NCI-H2081 (cell line): ENCODE measurements at regions not wholly inside any gene's neighbourhood (a gene's known extent, or its start where the extent isn't known, plus 50 kb on each side); places are given as distances from the start of the nearest gene placed in this dataset.
"Not testable (repeated sequence)": the region's sequence is repeated elsewhere in the genome, so short reads cannot be mapped to it uniquely, and the experiment has no call there.

Experiments
- DNase-seq, 2 experiments: peaks; one replicate each; lab custom pipeline; 2025; lab: John Stamatoyannopoulos, UW

GRCh38 chr5:19064094-19064493, 923.9 kb downstream of the CDH18 start:
- DNase-seq = no peak

DNA sequence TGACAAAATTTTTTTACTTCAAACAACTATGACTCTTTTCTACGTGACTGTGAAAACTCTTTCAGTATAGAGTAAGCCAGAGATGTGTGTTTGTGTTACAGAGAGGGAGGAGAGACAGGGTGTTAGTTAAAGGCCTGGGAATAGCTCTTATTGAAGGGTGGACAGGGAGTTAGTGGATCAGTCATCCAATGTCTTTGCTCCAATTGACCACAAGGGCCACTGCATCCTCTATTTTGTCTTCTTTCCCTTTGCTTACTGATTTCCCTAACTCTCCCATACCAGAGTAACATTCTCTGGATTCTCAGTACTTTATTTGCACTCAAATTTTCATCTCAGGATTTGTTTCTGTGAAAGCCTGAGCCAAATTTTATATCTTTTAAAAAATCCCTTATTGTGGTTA, 920.3 kb downstream of the CDH18 start:
- no peak for DNase-seq

DNA sequence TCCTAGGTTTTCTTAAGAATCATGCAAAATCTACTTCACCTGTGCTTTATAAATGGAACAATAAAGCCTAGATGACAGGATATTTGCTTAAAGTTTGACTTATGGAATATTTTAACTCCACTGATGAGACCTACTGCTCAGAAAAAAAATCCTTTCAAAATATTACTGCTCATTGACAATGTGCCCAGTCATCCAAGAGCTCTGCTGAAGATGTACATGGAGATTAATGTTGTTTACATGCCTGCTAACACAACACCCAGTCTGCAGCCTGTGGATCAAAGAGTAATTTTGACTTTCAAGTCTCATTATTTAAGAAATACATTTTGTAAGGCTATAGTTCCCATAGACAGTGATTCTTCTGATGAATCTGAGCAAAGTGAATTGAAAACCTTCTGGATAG, 889.6 kb downstream of the CDH18 start:
- no peak for DNase-seq

DNA sequence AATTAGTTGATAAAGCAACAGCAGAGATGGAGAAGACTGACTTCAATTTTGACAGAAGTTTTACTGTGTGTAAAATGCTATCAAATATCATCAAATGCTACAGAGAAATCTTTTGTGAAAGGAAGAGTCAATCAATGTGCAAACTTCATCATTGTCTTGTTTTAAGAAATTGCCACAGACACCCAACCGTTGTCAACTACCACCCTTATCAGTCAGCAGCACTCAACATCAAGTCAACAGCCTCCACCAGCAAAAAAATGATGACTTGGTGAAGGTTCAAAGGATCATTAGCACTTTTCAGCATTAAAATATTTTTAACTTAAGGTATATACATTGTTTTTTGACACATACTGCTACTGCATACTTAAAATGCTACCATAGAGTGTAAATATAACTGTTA, 888.8 kb downstream of the CDH18 start:
- DNase-seq = no peak

DNA sequence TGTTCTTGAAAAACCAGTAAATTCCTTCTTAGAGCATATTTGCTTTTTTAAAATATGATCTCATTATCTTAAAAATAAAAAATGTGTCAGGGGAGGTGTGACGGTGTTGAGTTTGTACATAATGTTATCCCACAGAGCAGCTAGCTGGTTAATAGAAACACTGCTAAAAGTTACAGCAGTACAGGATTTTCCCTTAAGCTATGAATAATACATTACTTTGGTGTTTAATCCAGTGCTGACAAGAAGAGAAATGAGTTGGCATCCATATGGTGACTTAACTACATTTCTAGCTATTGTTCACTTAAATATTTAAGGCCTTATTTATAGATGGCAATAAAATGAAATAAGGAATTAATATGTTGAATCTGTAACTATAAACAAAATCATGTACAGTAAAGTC, 883.1 kb downstream of the CDH18 start:
- DNase-seq = no peak

- no peak for DNase-seq
Observed at GRCh38 chr5:19122923-19123322, 865.1 kb downstream of the CDH18 start.

DNA sequence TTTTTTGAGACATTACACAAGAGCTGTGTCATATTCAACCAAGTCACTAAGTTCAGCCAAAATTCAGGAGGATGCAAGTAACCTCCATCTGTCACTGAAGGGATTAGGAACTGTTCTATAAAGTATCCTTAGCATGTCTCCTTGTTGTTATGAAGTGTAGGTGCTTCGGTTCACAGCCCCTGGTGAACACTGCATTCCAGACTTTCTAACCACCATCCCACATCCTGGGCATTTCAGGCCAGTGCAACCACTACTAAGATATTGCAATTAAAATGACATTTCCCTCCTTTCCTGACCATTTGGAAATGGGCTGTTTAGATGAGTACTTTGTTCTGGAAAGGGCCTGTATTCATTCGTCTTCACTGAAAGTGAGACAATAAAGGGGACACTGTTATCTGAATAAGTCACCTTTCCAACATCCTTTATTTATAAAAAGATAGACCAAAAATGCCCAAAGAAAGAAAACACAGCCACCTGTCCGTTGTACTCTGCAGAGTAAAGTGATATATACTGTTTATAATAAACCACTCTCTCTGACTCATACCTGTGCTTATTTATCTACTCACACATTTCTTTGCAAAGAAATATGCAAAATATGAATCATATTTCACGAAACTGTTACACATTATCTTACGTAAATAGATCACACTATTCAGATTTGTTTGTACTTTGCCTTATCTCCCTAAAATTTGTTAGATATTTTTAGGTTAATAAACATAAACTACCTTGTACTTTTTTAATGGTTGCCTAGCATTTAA, 861.9 kb downstream of the CDH18 start:
- no peak for DNase-seq

DNA sequence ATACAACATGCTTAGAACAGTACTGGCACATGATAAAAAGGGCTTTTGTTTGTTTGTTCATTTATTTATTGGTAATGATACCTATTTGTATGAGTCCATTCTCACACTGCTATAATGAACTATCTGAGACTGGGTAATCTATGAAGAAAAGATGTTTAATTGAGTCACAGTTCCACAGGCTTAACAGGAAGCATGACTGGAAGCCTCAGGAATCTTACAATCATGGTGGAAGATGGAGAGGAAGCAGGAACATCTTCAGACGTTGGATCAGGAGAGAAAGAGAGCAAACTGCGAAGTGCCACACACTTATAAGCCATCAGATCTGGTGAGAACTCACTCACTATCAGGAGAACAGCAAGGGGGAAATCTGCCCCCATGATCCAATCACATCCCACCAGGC, 847.7 kb downstream of the CDH18 start:
- DNase-seq = no peak

DNA sequence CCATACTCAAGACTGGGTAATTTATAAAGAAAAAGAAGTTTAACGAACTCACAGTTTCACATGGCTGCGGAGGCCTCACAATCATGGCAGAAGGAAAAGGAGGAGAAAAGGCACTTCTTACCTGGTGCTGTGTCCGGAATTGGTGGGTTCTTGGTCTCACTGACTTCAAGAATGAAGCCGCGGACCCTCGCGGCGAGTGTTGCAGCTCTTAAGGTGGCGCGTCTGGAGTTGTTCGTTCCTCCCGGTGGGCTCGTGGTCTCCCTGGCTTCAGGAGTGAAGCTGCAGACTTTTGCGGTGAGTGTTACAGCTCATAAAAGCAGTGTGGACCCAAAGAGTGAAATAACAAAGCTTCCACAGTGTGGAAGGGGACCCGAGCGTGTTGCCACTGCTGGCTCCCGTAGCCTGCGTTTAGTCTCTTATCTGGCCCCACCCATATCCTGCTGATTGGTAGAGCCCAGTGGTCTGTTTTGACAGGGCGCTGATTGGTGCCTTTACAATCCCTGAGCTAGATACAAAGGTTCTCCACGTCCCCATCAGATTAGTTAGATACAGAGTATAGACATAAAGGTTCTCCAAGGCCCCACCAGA, 846.0 kb downstream of the CDH18 start:
- DNase-seq = not testable (repeated sequence)

- not testable (repeated sequence) for DNase-seq
Observed at GRCh38 chr5:19142713-19143414, 845.1 kb downstream of the CDH18 start.

DNA sequence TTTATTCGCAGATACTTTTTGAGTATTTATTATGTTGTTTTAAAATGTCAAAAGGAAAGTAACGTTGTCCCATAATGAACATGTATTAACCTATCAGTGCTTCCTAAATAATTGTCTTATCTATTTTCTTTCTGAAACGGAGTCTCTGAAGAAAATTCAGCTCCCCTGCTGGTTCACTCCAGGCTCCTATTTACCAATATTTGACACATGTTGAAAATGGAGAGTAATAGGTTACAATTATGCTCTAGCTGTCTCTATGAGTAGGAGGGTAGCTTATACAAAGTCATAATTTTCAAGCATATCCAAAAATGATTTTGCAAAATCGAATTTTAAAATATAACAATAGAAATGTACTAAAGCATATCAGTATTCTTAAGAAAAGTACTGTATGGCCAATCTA, 844.1 kb downstream of the CDH18 start:
- no peak for DNase-seq

- no peak for DNase-seq
Observed at GRCh38 chr5:19169426-19169825, 818.6 kb downstream of the CDH18 start.

GRCh38 chr5:19172926-19173470, 815.0 kb downstream of the CDH18 start:
- no peak for DNase-seq

- DNase-seq = peak in 1 of 2 experiments; percentile 31
Observed at GRCh38 chr5:19175776-19176570, 812.0 kb downstream of the CDH18 start.

- DNase-seq = no peak
Observed at GRCh38 chr5:19179571-19179970, 808.4 kb downstream of the CDH18 start.

DNA sequence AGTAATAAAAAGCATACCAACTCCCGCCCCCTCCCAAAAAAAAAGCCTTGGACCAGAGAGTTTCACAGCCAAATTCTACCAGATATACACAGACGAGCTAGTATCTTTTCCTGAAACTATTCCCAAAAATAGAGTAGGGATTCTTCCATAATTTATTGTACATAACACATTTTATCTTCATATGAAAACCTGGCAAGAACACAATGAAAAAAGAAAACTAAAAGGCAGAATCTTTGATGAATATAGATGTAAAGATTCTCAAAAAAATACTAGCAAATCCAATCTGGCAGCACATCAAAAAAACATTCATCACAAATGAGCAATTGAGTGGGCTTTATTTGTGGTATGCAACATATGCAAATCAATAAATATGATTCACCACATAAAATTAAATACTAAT, 798.8 kb downstream of the CDH18 start:
- no peak for DNase-seq

DNA sequence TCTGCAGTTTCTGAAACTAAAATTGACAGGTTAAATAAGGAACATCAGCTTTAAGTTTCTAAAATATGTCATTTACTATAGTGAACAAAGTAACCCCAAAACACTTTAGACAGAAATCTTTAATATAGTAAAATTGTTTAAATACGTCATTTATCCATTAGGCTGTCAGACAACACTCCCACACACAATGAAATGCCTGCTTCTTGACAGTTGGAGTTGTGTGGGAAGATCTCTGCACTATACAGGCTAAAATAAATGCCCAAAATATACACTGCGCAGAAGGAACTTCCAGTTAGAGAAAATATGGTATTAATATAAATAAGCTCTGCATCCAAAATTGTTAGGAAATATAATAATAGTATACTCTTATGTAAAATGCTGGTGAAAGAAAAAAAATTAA, 794.4 kb downstream of the CDH18 start:
- DNase-seq = no peak

DNA sequence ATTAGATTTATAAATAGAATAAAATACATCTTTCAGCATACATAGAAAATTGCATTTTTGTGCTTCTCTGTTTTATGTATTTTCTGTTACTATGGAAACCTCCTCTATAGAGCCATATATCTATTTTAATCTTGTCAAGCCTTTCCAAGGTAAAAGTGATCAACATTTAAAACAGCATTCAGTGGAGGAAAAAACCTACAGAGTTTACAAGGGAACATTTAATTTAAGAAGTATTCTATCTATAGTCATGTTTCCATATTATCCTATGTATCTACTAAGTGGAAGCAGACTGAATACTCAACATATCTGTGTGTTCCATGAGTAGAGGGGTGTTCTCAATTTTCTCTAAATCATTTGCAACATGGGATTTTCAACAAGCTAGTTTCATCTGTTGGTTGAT, 791.4 kb downstream of the CDH18 start:
- no peak for DNase-seq

DNA sequence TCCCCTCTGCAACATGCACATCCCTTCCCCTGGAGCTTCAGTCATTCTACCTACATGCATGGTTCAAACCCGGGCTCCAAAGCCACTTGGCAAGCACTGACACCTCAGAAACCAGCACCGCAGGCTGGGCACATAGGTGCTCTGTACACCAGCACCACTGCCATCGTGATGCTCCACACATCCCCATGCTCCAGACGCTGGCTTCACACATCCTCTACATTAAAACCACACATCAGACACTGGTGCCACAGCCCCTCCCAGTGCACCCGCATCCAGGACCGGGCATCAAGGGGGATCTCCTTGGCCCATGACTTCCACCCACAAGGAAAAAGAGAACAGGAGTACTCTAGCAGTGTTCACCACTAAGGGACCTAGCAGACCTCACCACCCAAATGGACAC, 787.7 kb downstream of the CDH18 start:
- DNase-seq = no peak

GRCh38 chr5:19208397-19208796, 779.6 kb downstream of the CDH18 start:
- DNase-seq = no peak

GRCh38 chr5:19210886-19211285, 777.1 kb downstream of the CDH18 start:
- DNase-seq = no peak

- no peak for DNase-seq
Observed at GRCh38 chr5:19229179-19229835, 758.7 kb downstream of the CDH18 start.
